Osteocyte (in vitro differentiated cells): ENCODE measurements at regions not wholly inside any gene's neighbourhood (a gene's known extent, or its start where the extent isn't known, plus 50 kb on each side); places are given as distances from the start of the nearest gene placed in this dataset.

Source experiments
- DNase-seq: peaks from one replicate; pipeline ENCODE4 v3.0.0; 2021; ENCODE audit warnings: mixed read lengths; ENCODE audit not compliant: unreplicated experiment; ENCODE audit errors: extremely low spot score
- H3K27ac Mint-ChIP-seq: one replicate; pipeline ENCODE4 v1.8.0; 2021; ENCODE audit warnings: mild to moderate bottlenecking, mixed read lengths; ENCODE audit not compliant: unreplicated experiment
- H3K27me3 Mint-ChIP-seq: one replicate; pipeline ENCODE4 v1.8.0; 2021; ENCODE audit warnings: mixed read lengths; ENCODE audit not compliant: unreplicated experiment
- H3K36me3 Mint-ChIP-seq: one replicate; pipeline ENCODE4 v1.8.0; 2021; ENCODE audit warnings: mixed read lengths; ENCODE audit not compliant: unreplicated experiment
- H3K4me1 Mint-ChIP-seq: one replicate; pipeline ENCODE4 v1.8.0; 2021; ENCODE audit warnings: mixed read lengths; ENCODE audit not compliant: unreplicated experiment
- H3K4me3 Mint-ChIP-seq: one replicate; pipeline ENCODE4 v1.8.0; 2021; ENCODE audit warnings: mild to moderate bottlenecking, moderate library complexity, mixed read lengths; ENCODE audit not compliant: unreplicated experiment
- H3K9me3 Mint-ChIP-seq: one replicate; pipeline ENCODE4 v1.8.0; 2021; ENCODE audit warnings: mixed read lengths; ENCODE audit not compliant: unreplicated experiment
- CTCF ChIP-seq: fragments of 200-600 bp; sonication (generic); IDR thresholded peaks from 2 replicates; pipeline ENCODE4 v1.5.0; 2021; ENCODE audit warnings: antibody characterized with exemption, mild to moderate bottlenecking, moderate library complexity

- H3K4me1 Mint-ChIP-seq: no peaks in the 10 kb centered on the region
- H3K4me3 Mint-ChIP-seq: no peak overlapping the region
- H3K27me3 Mint-ChIP-seq: peaks cover 3% of the 10 kb centered on the region
- H3K36me3 Mint-ChIP-seq: no peaks in the 10 kb centered on the region
- H3K9me3 Mint-ChIP-seq: no peaks in the 10 kb centered on the region
- TF ChIP-seq CTCF: no peak
- DNase-seq: no peak
- H3K27ac Mint-ChIP-seq: no peak overlapping the region
Observed at GRCh38 chr20:24823176-24823784, 125.8 kb upstream of the CST7 start.

GRCh38 chr20:24823989-24824693 lies 124.9 kb upstream of the CST7 start:
- no peak for TF ChIP-seq CTCF
- no peak for DNase-seq
- no peak overlapping the region for H3K4me3 Mint-ChIP-seq
- no peaks in the 10 kb centered on the region for H3K36me3 Mint-ChIP-seq
- peaks cover 3% of the 10 kb centered on the region for H3K27me3 Mint-ChIP-seq
- no peaks in the 10 kb centered on the region for H3K4me1 Mint-ChIP-seq
- no peaks in the 10 kb centered on the region for H3K9me3 Mint-ChIP-seq
- no peak overlapping the region for H3K27ac Mint-ChIP-seq

- Mint-ChIP-seq H3K4me3 (no peak overlapping the region), H3K27ac (no peak overlapping the region), H3K9me3 (no peaks in the 10 kb centered on the region), H3K27me3 (peaks cover 3% of the 10 kb centered on the region), H3K4me1 (no peaks in the 10 kb centered on the region), H3K36me3 (no peaks in the 10 kb centered on the region)
- DNase-seq: no peak
- no peak for TF ChIP-seq CTCF
Observed at GRCh38 chr20:24825591-24825990, 123.5 kb upstream of the CST7 start.

GRCh38 chr20:24827603-24828295 lies 121.3 kb upstream of the CST7 start:
- DNase-seq: peak; percentile 49
- Mint-ChIP-seq H3K4me3 (no peak overlapping the region), H3K36me3 (no peaks in the 10 kb centered on the region), H3K9me3 (no peaks in the 10 kb centered on the region), H3K27me3 (no peaks in the 10 kb centered on the region), H3K4me1 (no peaks in the 10 kb centered on the region), H3K27ac (no peak overlapping the region)
- TF ChIP-seq CTCF: no peak

- H3K27ac Mint-ChIP-seq: no peak overlapping the region
- H3K4me1 Mint-ChIP-seq: no peaks in the 10 kb centered on the region
- no peaks in the 10 kb centered on the region for H3K9me3 Mint-ChIP-seq
- peak; percentile 76 for DNase-seq
- no peaks in the 10 kb centered on the region for H3K36me3 Mint-ChIP-seq
- H3K4me3 Mint-ChIP-seq: no peak overlapping the region
- H3K27me3 Mint-ChIP-seq: peaks cover 3% of the 10 kb centered on the region
- TF ChIP-seq CTCF: no peak
Observed at GRCh38 chr20:24828992-24829648, 119.9 kb upstream of the CST7 start.
